ENCODE measurements at regions not wholly inside any gene's neighbourhood (a gene's known extent, or its start where the extent isn't known, plus 50 kb on each side); places are given as distances from the start of the nearest gene placed in this dataset.
"Not testable (repeated sequence)": the region's sequence is repeated elsewhere in the genome, so short reads cannot be mapped to it uniquely, and the experiment has no call there.

DNA sequence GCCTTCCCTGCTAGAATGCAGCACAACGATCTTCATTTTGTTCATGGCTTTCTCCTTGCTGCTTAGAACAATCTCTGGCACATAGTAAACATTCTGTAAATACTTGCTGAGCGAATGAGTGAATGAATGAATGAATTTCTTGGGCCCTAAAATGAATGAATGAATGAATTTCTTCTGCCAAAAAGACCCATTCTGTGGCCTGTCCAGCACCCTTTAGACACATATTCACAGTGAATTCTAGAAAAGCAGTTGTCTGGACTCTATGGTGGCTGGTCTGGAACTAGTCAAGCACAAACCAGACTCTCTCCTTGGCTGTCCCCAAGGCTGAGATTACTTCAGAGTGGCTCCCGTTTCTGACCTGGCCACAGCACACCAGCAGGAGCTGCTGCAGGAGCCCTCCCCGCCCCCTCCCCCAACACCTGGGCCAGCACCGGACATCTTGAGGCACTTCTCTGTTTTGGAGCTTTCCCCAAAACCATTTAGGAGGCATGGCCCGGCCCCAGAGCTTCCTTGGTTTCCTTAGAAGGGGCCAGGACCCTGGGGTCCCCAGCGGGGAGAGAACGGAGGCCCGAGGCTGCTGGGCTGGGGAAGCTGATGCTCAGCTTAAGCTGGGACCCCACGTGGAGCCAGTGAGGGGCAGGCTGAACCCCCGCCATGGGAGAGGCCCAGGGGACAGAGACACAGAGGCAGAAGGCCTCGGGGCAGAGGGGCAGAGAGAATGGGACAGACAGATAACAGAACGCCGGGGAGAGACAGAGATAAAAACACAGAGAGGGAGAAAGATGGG, 159.0 kb downstream of the ZFP36L2 start:
- Histone ChIP-seq H3K4me3 (ENCODE audit: low read depth in 2 of 2, low read length in 2 of 2) (no peak overlapping the region), H3K27me3 (ENCODE audit: control insufficient read depth, insufficient read depth, low read length) (no peaks in the 10 kb centered on the region), H3K9me3 (ENCODE audit: control insufficient read depth, insufficient read depth, low read depth, low read length) (no peaks in the 10 kb centered on the region), H3K36me3 (ENCODE audit: control insufficient read depth, insufficient read depth, low read length) (no peaks in the 10 kb centered on the region), H3K4me1 (ENCODE audit: control insufficient read depth, insufficient read depth, low read length) (peaks cover 15% of the 10 kb centered on the region), H3K27ac (ENCODE audit: low read length) (peak overlapping the region; percentile 9; the same call in 1 of the 2 replicates)
- in situ Hi-C loops (cut with HindIII; ENCODE audit: low pct_unique_long_range_greater_than_20kb, low sequenced_read_pairs) (no loop called here), intact Hi-C loops (cut with micrococcal nuclease; ENCODE audit: unreplicated experiment) (no loop called here)
- ChIA-PET CTCF (interaction anchor here (0.6 kb wide), 1 partner anchor 223 kb away, joined by 6 read pairs; no protein-coding TSS in a partner anchor), POLR2A (interaction anchor here (0.6 kb wide), 1 partner anchor 159 kb away, joined by 8 read pairs; no protein-coding TSS in a partner anchor)
- BruUV-seq (replicated peaks) = no TSS peak
- no peak for DNase-seq (ENCODE audit: low read depth, low spot score)
- ATAC-seq = no peak
- TF ChIP-seq POLR2AphosphoS5 (IDR thresholded peaks at IDR 0.05; ENCODE audit: low read depth, low read length) (no peak), TCF7L2 (IDR thresholded peaks at IDR 0.05; ENCODE audit: low read depth, low read length) (no peak)

DNA sequence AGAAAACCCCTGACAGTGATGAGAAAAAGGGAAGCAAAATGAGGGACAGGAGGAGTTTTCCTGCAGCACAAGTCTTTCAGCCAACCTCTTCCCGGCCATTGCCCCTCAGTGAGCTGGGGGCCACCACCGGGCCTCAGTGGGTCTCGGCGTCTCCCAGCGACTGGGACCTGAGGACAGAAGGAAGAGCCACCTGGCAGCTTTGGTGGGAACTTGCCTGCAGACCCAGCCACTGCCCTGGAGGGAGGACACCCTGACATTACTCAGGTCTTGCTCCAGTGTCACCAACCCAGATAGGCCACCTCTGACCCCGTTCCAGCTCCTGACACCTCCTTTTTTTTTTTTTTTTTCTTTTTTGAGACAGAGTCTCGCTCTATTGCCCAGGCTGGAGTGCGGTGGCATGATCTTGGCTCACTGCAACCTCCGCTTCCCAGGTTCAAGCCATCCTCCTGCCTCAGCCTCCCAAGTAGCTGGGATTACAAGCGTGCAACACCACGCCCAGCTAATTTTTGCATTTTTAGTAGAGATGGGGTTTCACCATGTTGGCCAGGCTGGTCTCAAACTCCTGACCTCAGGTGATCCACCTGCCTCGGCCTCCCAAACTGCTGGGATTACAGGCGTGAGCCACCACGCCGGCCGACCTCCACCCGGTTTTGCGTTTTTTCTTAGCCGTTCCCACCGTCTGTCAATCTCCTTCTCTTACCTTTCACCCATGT, 159.7 kb downstream of the ZFP36L2 start:
- BruUV-seq (replicated peaks); intact Hi-C loops (cut with micrococcal nuclease; ENCODE audit: unreplicated experiment); H3K36me3 ChIP-seq (ENCODE audit: control insufficient read depth, insufficient read depth, low read length); POLR2A ChIA-PET; DNase-seq (ENCODE audit: low read depth, low spot score); in situ Hi-C loops (cut with HindIII; ENCODE audit: low pct_unique_long_range_greater_than_20kb, low sequenced_read_pairs); H3K4me3 ChIP-seq (ENCODE audit: low read depth in 2 of 2, low read length in 2 of 2); H3K9me3 ChIP-seq (ENCODE audit: control insufficient read depth, insufficient read depth, low read depth, low read length); H3K27ac ChIP-seq (ENCODE audit: low read length); ATAC-seq; H3K27me3 ChIP-seq (ENCODE audit: control insufficient read depth, insufficient read depth, low read length): not testable (repeated sequence)
- peaks cover 15% of the 10 kb centered on the region for H3K4me1 ChIP-seq (ENCODE audit: control insufficient read depth, insufficient read depth, low read length)
- CTCF ChIA-PET = interaction anchor here (0.7 kb wide), 1 partner anchor 34 kb away, joined by 4 read pairs; no protein-coding TSS in a partner anchor

DNA sequence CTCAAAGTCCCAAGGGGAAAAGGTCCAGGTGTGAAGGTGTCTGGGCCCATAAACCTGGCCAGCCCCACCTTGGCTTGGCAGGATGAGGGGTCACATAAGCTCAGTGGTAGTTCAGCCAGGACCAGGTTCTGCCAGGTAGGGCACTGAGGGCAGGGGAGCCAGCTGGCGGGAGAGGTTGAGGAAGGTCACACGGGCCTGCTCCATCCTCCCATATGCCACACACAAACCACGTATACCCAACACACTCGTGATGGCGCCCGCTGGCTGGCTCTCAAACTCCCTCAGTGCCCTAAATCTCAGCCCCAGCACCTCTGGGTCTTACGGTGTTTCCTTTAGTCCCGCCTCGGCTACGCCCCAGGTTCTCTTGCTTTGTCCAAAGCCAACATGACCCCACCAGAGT, 160.5 kb downstream of the ZFP36L2 start:
- no peak for ATAC-seq
- Histone ChIP-seq H3K4me1 (ENCODE audit: control insufficient read depth, insufficient read depth, low read length) (peaks cover 8% of the 10 kb centered on the region; the same call in 1 of the 2 replicates), H3K27ac (ENCODE audit: low read length) (no peak overlapping the region; the same call in 1 of the 2 replicates), H3K27me3 (ENCODE audit: control insufficient read depth, insufficient read depth, low read length) (no peaks in the 10 kb centered on the region), H3K4me3 (ENCODE audit: low read depth in 2 of 2, low read length in 2 of 2) (no peak overlapping the region), H3K9me3 (ENCODE audit: control insufficient read depth, insufficient read depth, low read depth, low read length) (peaks cover 3% of the 10 kb centered on the region; the same call in 1 of the 2 replicates), H3K36me3 (ENCODE audit: control insufficient read depth, insufficient read depth, low read length) (no peaks in the 10 kb centered on the region)
- POLR2A ChIA-PET = no interaction called here
- intact Hi-C loops (cut with micrococcal nuclease; ENCODE audit: unreplicated experiment) = no loop called here
- BruUV-seq (replicated peaks) = no TSS peak
- DNase-seq (ENCODE audit: low read depth, low spot score) = no peak
- TF ChIP-seq SIN3A (IDR thresholded peaks at IDR 0.05; ENCODE audit: borderline replicate concordance, insufficient read depth, low read depth, low read length) (no peak), TCF7L2 (IDR thresholded peaks at IDR 0.05; ENCODE audit: low read depth, low read length) (no peak), POLR2AphosphoS5 (IDR thresholded peaks at IDR 0.05; ENCODE audit: low read depth, low read length) (no peak)
- TF ChIP-seq, protein P1, sequence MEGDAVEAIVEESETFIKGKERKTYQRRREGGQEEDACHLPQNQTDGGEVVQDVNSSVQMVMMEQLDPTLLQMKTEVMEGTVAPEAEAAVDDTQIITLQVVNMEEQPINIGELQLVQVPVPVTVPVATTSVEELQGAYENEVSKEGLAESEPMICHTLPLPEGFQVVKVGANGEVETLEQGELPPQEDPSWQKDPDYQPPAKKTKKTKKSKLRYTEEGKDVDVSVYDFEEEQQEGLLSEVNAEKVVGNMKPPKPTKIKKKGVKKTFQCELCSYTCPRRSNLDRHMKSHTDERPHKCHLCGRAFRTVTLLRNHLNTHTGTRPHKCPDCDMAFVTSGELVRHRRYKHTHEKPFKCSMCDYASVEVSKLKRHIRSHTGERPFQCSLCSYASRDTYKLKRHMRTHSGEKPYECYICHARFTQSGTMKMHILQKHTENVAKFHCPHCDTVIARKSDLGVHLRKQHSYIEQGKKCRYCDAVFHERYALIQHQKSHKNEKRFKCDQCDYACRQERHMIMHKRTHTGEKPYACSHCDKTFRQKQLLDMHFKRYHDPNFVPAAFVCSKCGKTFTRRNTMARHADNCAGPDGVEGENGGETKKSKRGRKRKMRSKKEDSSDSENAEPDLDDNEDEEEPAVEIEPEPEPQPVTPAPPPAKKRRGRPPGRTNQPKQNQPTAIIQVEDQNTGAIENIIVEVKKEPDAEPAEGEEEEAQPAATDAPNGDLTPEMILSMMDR (IDR thresholded peaks at IDR 0.05) = no peak
- TF ChIP-seq, protein P2, sequence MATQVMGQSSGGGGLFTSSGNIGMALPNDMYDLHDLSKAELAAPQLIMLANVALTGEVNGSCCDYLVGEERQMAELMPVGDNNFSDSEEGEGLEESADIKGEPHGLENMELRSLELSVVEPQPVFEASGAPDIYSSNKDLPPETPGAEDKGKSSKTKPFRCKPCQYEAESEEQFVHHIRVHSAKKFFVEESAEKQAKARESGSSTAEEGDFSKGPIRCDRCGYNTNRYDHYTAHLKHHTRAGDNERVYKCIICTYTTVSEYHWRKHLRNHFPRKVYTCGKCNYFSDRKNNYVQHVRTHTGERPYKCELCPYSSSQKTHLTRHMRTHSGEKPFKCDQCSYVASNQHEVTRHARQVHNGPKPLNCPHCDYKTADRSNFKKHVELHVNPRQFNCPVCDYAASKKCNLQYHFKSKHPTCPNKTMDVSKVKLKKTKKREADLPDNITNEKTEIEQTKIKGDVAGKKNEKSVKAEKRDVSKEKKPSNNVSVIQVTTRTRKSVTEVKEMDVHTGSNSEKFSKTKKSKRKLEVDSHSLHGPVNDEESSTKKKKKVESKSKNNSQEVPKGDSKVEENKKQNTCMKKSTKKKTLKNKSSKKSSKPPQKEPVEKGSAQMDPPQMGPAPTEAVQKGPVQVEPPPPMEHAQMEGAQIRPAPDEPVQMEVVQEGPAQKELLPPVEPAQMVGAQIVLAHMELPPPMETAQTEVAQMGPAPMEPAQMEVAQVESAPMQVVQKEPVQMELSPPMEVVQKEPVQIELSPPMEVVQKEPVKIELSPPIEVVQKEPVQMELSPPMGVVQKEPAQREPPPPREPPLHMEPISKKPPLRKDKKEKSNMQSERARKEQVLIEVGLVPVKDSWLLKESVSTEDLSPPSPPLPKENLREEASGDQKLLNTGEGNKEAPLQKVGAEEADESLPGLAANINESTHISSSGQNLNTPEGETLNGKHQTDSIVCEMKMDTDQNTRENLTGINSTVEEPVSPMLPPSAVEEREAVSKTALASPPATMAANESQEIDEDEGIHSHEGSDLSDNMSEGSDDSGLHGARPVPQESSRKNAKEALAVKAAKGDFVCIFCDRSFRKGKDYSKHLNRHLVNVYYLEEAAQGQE (IDR thresholded peaks at IDR 0.05; ENCODE audit: insufficient read depth in 1 of 2, low read depth in 2 of 2, low read length in 1 of 2) = no peak
- CTCF ChIA-PET = interaction anchor here (0.7 kb wide), 1 partner anchor 35 kb away, joined by 4 read pairs; no protein-coding TSS in a partner anchor
- in situ Hi-C loops (cut with HindIII; ENCODE audit: low pct_unique_long_range_greater_than_20kb, low sequenced_read_pairs) = no loop called here

Data from Panc1 (cell line).